Thymus (tissue), 11 donors: ENCODE measurements at regions not wholly inside any gene's neighbourhood (a gene's known extent, or its start where the extent isn't known, plus 50 kb on each side); places are given as distances from the start of the nearest gene placed in this dataset.

Experiments
- DNase-seq, 9 donors: peaks; one replicate each; pipeline ENCODE4 v3.0.0-alpha.2; 2013; ENCODE audit warnings: low spot score in 9 of 9, low read depth in 6 of 9, missing footprints in 1 of 9
- H3K27ac ChIP-seq, 2 donors: one replicate each; pipeline ENCODE4 v1.5.1; 2013; ENCODE audit warnings: control low read depth in 1 of 2, low read depth in 1 of 2, low read length in 1 of 2, mild to moderate bottlenecking in 1 of 2, moderate library complexity in 1 of 2
- H3K27me3 ChIP-seq, 2 donors: one replicate each; pipeline ENCODE4 v1.5.1; 2013; ENCODE audit warnings: low read length in 1 of 2; ENCODE audit not compliant: control insufficient read depth in 2 of 2, insufficient read depth in 1 of 2
- H3K36me3 ChIP-seq, 2 donors: one replicate each; pipeline ENCODE4 v1.5.1; 2013; ENCODE audit warnings: low read length in 1 of 2, mild to moderate bottlenecking in 1 of 2, moderate library complexity in 1 of 2; ENCODE audit not compliant: control insufficient read depth in 2 of 2, insufficient read depth in 2 of 2
- H3K4me1 ChIP-seq, 2 donors: one replicate each; pipeline ENCODE4 v1.5.1; 2013; ENCODE audit warnings: low read length in 2 of 2; ENCODE audit not compliant: control insufficient read depth in 2 of 2, insufficient read depth in 2 of 2
- H3K4me3 ChIP-seq, 2 donors: one replicate each; pipeline ENCODE4 v1.5.1; 2013; ENCODE audit warnings: low read length in 2 of 2, control low read depth in 1 of 2, mild to moderate bottlenecking in 1 of 2
- H3K9me3 ChIP-seq, 2 donors: one replicate each; pipeline ENCODE4 v1.5.1; 2013; ENCODE audit warnings: low read length in 1 of 2, mild to moderate bottlenecking in 1 of 2; ENCODE audit not compliant: control insufficient read depth in 2 of 2, insufficient read depth in 1 of 2
- WGBS: extraction: QIAGEN DNeasy Blood & Tissue Kit; methylation state at CpG from one replicate; pipeline ENCODE4 v1.1.7; 2013; 5-methylcytosine and 5-hydroxymethylcytosine counted together
- donor health status: healthy.

GRCh38 chr10:78363190-78363589 is 329.5 kb downstream of the RPS24 start:
- H3K4me3 ChIP-seq = no peak overlapping the region
- no peaks in the 10 kb centered on the region for H3K9me3 ChIP-seq
- H3K36me3 ChIP-seq = no peaks in the 10 kb centered on the region
- no peak overlapping the region for H3K27ac ChIP-seq
- DNase-seq = no peak
- H3K27me3 ChIP-seq = no peaks in the 10 kb centered on the region
- WGBS = 94% methylated on average over 4 of the region's 4 CpGs
- H3K4me1 ChIP-seq = peaks cover 0 to 12% of the 10 kb centered on the region in 2 donors

- Histone ChIP-seq H3K4me1 (peaks cover 0 to 12% of the 10 kb centered on the region in 2 donors), H3K4me3 (no peak overlapping the region), H3K27me3 (no peaks in the 10 kb centered on the region), H3K9me3 (no peaks in the 10 kb centered on the region), H3K27ac (no peak overlapping the region), H3K36me3 (no peaks in the 10 kb centered on the region)
- 92% methylated on average over 4 of the region's 4 CpGs for WGBS
- no peak for DNase-seq
These were observed 332.0 kb downstream of the RPS24 start for GRCh38 chr10:78365694-78366093.

- 96% methylated on average over 15 of the region's 15 CpGs for WGBS
- no peak for DNase-seq
- Histone ChIP-seq H3K36me3 (no peaks in the 10 kb centered on the region), H3K9me3 (no peaks in the 10 kb centered on the region), H3K27me3 (no peaks in the 10 kb centered on the region), H3K4me1 (peaks cover 0 to 8% of the 10 kb centered on the region in 2 donors), H3K4me3 (no peak overlapping the region), H3K27ac (no peak overlapping the region)
These were observed 333.2 kb downstream of the RPS24 start for GRCh38 chr10:78366663-78367411.

- 79% methylated on average over 2 of the region's 2 CpGs for WGBS
- Histone ChIP-seq H3K4me1 (no peaks in the 10 kb centered on the region), H3K27ac (no peak overlapping the region), H3K4me3 (no peak overlapping the region), H3K9me3 (no peaks in the 10 kb centered on the region), H3K27me3 (no peaks in the 10 kb centered on the region), H3K36me3 (no peaks in the 10 kb centered on the region)
- DNase-seq = no peak
These were observed 334.1 kb downstream of the RPS24 start for GRCh38 chr10:78367751-78368150.

DNA sequence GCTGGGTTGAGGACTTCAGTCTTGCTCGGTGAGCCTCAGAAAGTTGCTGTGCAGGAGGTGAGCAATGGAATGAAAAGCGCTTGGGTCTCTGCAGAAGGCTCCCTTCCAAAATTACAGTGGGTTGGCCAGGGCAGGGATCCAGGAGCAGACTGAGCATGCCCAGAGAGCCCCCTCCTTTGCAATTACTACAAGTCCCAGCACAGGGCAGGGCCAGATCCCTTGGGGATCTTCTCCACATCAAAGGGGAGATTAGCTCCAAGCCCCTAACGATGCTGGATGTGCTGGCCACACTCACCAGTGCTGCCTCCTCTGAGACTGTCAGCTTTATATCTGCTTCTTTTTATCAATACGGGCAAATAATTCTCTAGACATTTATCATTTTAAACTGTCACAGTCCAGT is 337.5 kb downstream of the RPS24 start:
- Histone ChIP-seq H3K9me3 (no peaks in the 10 kb centered on the region), H3K27ac (no peak overlapping the region), H3K27me3 (no peaks in the 10 kb centered on the region), H3K4me3 (no peak overlapping the region), H3K4me1 (no peaks in the 10 kb centered on the region), H3K36me3 (no peaks in the 10 kb centered on the region)
- 94% methylated on average over 4 of the region's 4 CpGs for WGBS
- DNase-seq = no peak

GRCh38 chr10:78372806-78373205 is 339.1 kb downstream of the RPS24 start:
- 97% methylated on average over 6 of the region's 6 CpGs for WGBS
- H3K27ac ChIP-seq = no peak overlapping the region
- H3K27me3 ChIP-seq = no peaks in the 10 kb centered on the region
- no peaks in the 10 kb centered on the region for H3K4me1 ChIP-seq
- no peaks in the 10 kb centered on the region for H3K9me3 ChIP-seq
- no peak for DNase-seq
- H3K36me3 ChIP-seq = no peaks in the 10 kb centered on the region
- H3K4me3 ChIP-seq = no peak overlapping the region

DNA sequence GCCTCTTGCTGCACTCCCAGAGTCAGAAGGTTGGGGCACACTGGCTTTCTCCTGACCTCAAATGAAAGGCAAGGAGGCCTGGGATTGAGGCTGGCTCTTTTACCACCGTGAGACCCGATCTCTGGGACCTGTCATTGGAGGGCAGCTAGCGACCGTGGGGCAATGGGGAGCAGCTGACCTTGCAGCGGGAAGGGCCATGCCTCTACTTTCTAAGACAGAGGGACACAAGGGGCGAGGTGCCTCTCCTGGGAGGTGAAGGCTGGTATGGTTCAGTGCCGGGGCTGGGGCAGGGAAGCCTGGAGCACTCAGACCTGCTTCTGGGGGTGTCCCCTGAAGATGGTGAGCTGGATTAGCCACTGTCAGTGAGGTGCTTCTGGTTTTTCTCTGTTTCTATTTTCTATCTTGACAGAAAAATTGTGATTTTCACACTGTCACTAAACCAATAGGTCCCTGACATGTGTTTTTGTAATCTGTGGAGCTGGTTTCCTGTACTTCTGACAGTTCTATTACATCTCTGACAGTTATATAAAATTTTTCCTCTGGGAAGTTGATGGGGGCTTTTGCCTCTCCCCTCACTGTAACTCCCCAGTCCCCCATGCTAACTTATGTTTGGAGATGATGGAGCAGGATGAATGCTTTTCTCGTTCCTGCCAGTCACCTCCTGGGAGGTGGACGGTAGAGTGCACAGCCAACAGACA is 340.8 kb downstream of the RPS24 start:
- Histone ChIP-seq H3K4me3 (no peak overlapping the region), H3K27ac (no peak overlapping the region), H3K9me3 (peaks cover 0 to 4% of the 10 kb centered on the region in 2 donors), H3K36me3 (no peaks in the 10 kb centered on the region), H3K27me3 (no peaks in the 10 kb centered on the region), H3K4me1 (no peaks in the 10 kb centered on the region)
- DNase-seq = no peak
- WGBS = 97% methylated on average over 9 of the region's 9 CpGs

GRCh38 chr10:78375854-78376785 is 342.5 kb downstream of the RPS24 start:
- H3K27ac ChIP-seq = no peak overlapping the region
- H3K9me3 ChIP-seq = peaks cover 0 to 6% of the 10 kb centered on the region in 2 donors
- no peak overlapping the region for H3K4me3 ChIP-seq
- no peaks in the 10 kb centered on the region for H3K36me3 ChIP-seq
- WGBS = 88% methylated on average over 17 of the region's 17 CpGs
- H3K4me1 ChIP-seq = no peaks in the 10 kb centered on the region
- DNase-seq = no peak
- H3K27me3 ChIP-seq = peaks cover 0 to under 1% of the 10 kb centered on the region in 2 donors

DNA sequence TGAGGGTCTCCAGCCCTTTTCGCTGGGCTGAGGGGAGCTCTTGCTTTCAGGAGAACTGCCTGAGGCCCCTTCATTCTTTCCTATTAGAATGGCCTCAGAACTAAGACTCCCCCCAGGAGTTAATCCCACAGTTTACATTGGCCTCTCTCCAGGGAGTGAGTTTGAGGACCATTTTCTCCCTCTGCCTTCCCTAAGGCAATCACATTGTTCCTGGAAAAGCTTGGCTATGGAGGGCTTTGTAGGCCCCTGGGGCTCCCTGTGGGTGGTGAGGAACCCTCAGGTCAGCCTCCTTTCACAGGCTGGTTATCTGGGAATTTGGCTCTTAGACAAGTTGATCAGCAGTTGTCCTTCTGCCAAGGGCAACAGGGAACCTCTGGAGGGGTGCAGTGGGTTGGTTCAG is 343.7 kb downstream of the RPS24 start:
- H3K27me3 ChIP-seq = peaks cover 0 to 5% of the 10 kb centered on the region in 2 donors
- H3K9me3 ChIP-seq = peaks cover 0 to 6% of the 10 kb centered on the region in 2 donors
- H3K4me3 ChIP-seq = no peak overlapping the region
- DNase-seq = no peak
- no peaks in the 10 kb centered on the region for H3K36me3 ChIP-seq
- WGBS = 97% methylated on average over 1 of the region's 1 CpG
- no peak overlapping the region for H3K27ac ChIP-seq
- H3K4me1 ChIP-seq = no peaks in the 10 kb centered on the region
